Neural cell (in vitro differentiated cells): ENCODE measurements at regions not wholly inside any gene's neighbourhood (a gene's known extent, or its start where the extent isn't known, plus 50 kb on each side); places are given as distances from the start of the nearest gene placed in this dataset.

ENCODE experiments used
- EP300 ChIP-seq: fragments of 450-650 bp; conservative IDR thresholded peaks from 2 replicates; pipeline ENCODE4 v1.6.1; 2014; ENCODE audit warnings: antibody characterized with exemption, mild to moderate bottlenecking, moderate library complexity; ENCODE audit not compliant: poor library complexity, severe bottlenecking
- EZH2 ChIP-seq: fragments of 200-600, 300-800 bp; shearing (Covaris generic), sonication (generic); IDR thresholded peaks from 2 replicates; pipeline ENCODE4 v1.6.1; 2014; ENCODE audit warnings: antibody characterized with exemption, low read length, borderline replicate concordance, mild to moderate bottlenecking; ENCODE audit not compliant: insufficient read depth, poor library complexity, severe bottlenecking
- MXI1 ChIP-seq: fragments of 450-650 bp; conservative IDR thresholded peaks from 2 replicates; pipeline ENCODE4 v1.6.1; 2014; ENCODE audit warnings: antibody characterized with exemption, mild to moderate bottlenecking; ENCODE audit not compliant: poor library complexity, severe bottlenecking
- POLR2AphosphoS5 ChIP-seq: IDR thresholded peaks from 2 replicates; pipeline ENCODE4 v1.6.1; 2012
- REST ChIP-seq: IDR thresholded peaks from 2 replicates; pipeline ENCODE4 v1.6.1; 2012; ENCODE audit warnings: borderline replicate concordance
- TAF1 ChIP-seq: IDR thresholded peaks from 2 replicates; pipeline ENCODE4 v1.6.1; 2012; ENCODE audit warnings: low read depth
- TF ChIP-seq, protein P1 (sequence below): fragments of 450-650 bp; IDR thresholded peaks from 2 replicates; pipeline ENCODE4 v1.5.1; 2014; ENCODE audit warnings: antibody characterized with exemption, mild to moderate bottlenecking, moderate library complexity; ENCODE audit not compliant: poor library complexity, severe bottlenecking

- TF ChIP-seq MXI1 (no peak), POLR2AphosphoS5 (no peak), EZH2 (no peak), REST (no peak), EP300 (no peak), TAF1 (no peak)
- TF ChIP-seq, protein P1, sequence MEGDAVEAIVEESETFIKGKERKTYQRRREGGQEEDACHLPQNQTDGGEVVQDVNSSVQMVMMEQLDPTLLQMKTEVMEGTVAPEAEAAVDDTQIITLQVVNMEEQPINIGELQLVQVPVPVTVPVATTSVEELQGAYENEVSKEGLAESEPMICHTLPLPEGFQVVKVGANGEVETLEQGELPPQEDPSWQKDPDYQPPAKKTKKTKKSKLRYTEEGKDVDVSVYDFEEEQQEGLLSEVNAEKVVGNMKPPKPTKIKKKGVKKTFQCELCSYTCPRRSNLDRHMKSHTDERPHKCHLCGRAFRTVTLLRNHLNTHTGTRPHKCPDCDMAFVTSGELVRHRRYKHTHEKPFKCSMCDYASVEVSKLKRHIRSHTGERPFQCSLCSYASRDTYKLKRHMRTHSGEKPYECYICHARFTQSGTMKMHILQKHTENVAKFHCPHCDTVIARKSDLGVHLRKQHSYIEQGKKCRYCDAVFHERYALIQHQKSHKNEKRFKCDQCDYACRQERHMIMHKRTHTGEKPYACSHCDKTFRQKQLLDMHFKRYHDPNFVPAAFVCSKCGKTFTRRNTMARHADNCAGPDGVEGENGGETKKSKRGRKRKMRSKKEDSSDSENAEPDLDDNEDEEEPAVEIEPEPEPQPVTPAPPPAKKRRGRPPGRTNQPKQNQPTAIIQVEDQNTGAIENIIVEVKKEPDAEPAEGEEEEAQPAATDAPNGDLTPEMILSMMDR, result no peak
These were observed 53.9 kb upstream of the UCN3 start for GRCh38 chr10:5310914-5311313.
